Osteoblast (primary cell): ENCODE measurements at regions not wholly inside any gene's neighbourhood (a gene's known extent, or its start where the extent isn't known, plus 50 kb on each side); places are given as distances from the start of the nearest gene placed in this dataset.

Experiments
- DNase-seq: peaks from one replicate; pipeline ENCODE4 v3.0.0; 2011; ENCODE audit warnings: low spot score, mixed read lengths; ENCODE audit not compliant: insufficient read length; ENCODE audit errors: missing footprints
- H2AFZ ChIP-seq: 2 replicates; pipeline ENCODE4 v1.6.0; 2011; ENCODE audit warnings: mild to moderate bottlenecking, low read length
- H3K27ac ChIP-seq: 2 replicates; pipeline ENCODE4 v1.5.1; 2011; ENCODE audit warnings: mild to moderate bottlenecking, low read depth, low read length, moderate library complexity
- H3K27me3 ChIP-seq: 2 replicates; pipeline ENCODE4 v1.6.0; 2012; ENCODE audit warnings: mild to moderate bottlenecking, control low read depth, inconsistent platforms, low read length, moderate library complexity; ENCODE audit not compliant: insufficient read depth
- H3K36me3 ChIP-seq: 2 replicates; pipeline ENCODE4 v1.5.1; 2011; ENCODE audit warnings: mild to moderate bottlenecking, low read length, control low read depth, moderate library complexity; ENCODE audit not compliant: insufficient read depth
- H3K4me1 ChIP-seq: 2 replicates; pipeline ENCODE4 v1.5.1; 2011; ENCODE audit warnings: mild to moderate bottlenecking, low read length, control low read depth, moderate library complexity; ENCODE audit not compliant: insufficient read depth
- H3K4me2 ChIP-seq: 2 replicates; pipeline ENCODE4 v1.6.0; 2011; ENCODE audit warnings: mild to moderate bottlenecking, low read length; ENCODE audit not compliant: insufficient read depth
- H3K4me3 ChIP-seq: fragments of 200-600 bp; sonication (generic); 3 replicates; pipeline ENCODE4 v1.5.1; 2012; ENCODE audit warnings: mild to moderate bottlenecking, low read length, inconsistent platforms; ENCODE audit not compliant: insufficient read depth
- H3K79me2 ChIP-seq: 2 replicates; pipeline ENCODE4 v1.6.0; 2012; ENCODE audit warnings: mild to moderate bottlenecking, low read length, control low read depth, inconsistent platforms; ENCODE audit not compliant: insufficient read depth
- H3K9me3 ChIP-seq: 2 replicates; pipeline ENCODE4 v1.5.1; 2011; ENCODE audit warnings: low read depth, low read length, control low read depth
- H4K20me1 ChIP-seq: 2 replicates; pipeline ENCODE4 v1.6.0; 2012; ENCODE audit warnings: mild to moderate bottlenecking, low read length, control low read depth; ENCODE audit not compliant: insufficient read depth
- TF ChIP-seq, protein P1 (sequence below): IDR thresholded peaks from 2 replicates; pipeline ENCODE4 v1.5.1; 2011; ENCODE audit warnings: mild to moderate bottlenecking, low read depth, low read length, moderate library complexity; ENCODE audit errors: extremely low read depth

GRCh38 chr16:6265968-6266367 lies 1066.7 kb upstream of the RBFOX1 start:
- H3K27me3 ChIP-seq = no peaks in the 10 kb centered on the region
- H3K9me3 ChIP-seq = peaks cover 3% of the 10 kb centered on the region
- no peaks in the 10 kb centered on the region for H3K4me1 ChIP-seq
- H3K4me2 ChIP-seq = no peak overlapping the region
- no peak overlapping the region for H3K27ac ChIP-seq
- H3K4me3 ChIP-seq = no peak overlapping the region
- H4K20me1 ChIP-seq = no peaks in the 10 kb centered on the region
- H2AFZ ChIP-seq = no peak overlapping the region
- no peaks in the 10 kb centered on the region for H3K36me3 ChIP-seq
- DNase-seq = no peak
- TF ChIP-seq, protein P1, sequence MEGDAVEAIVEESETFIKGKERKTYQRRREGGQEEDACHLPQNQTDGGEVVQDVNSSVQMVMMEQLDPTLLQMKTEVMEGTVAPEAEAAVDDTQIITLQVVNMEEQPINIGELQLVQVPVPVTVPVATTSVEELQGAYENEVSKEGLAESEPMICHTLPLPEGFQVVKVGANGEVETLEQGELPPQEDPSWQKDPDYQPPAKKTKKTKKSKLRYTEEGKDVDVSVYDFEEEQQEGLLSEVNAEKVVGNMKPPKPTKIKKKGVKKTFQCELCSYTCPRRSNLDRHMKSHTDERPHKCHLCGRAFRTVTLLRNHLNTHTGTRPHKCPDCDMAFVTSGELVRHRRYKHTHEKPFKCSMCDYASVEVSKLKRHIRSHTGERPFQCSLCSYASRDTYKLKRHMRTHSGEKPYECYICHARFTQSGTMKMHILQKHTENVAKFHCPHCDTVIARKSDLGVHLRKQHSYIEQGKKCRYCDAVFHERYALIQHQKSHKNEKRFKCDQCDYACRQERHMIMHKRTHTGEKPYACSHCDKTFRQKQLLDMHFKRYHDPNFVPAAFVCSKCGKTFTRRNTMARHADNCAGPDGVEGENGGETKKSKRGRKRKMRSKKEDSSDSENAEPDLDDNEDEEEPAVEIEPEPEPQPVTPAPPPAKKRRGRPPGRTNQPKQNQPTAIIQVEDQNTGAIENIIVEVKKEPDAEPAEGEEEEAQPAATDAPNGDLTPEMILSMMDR = no peak
- H3K79me2 ChIP-seq = no peaks in the 10 kb centered on the region

GRCh38 chr16:6258056-6258455 lies 1074.6 kb upstream of the RBFOX1 start:
- Histone ChIP-seq H3K4me2 (no peak overlapping the region), H4K20me1 (no peaks in the 10 kb centered on the region), H3K4me3 (no peak overlapping the region), H3K9me3 (peaks cover 3% of the 10 kb centered on the region), H3K4me1 (no peaks in the 10 kb centered on the region), H3K27me3 (no peaks in the 10 kb centered on the region), H3K79me2 (no peaks in the 10 kb centered on the region), H3K36me3 (no peaks in the 10 kb centered on the region), H3K27ac (no peak overlapping the region), H2AFZ (no peak overlapping the region)
- TF ChIP-seq, protein P1 = no peak
- no peak for DNase-seq

- Histone ChIP-seq H3K4me3 (no peak overlapping the region), H3K4me1 (no peaks in the 10 kb centered on the region), H2AFZ (no peak overlapping the region), H3K4me2 (no peak overlapping the region), H3K79me2 (no peaks in the 10 kb centered on the region), H3K27me3 (no peaks in the 10 kb centered on the region), H3K36me3 (no peaks in the 10 kb centered on the region), H3K9me3 (no peaks in the 10 kb centered on the region), H4K20me1 (no peaks in the 10 kb centered on the region), H3K27ac (no peak overlapping the region)
- TF ChIP-seq, protein P1 = no peak
- DNase-seq = no peak
These were observed 1080.1 kb upstream of the RBFOX1 start for GRCh38 chr16:6252541-6252940.

GRCh38 chr16:6250511-6250910 lies 1082.1 kb upstream of the RBFOX1 start:
- TF ChIP-seq, protein P1 = no peak
- DNase-seq = no peak

More at GRCh38 chr16:6250511-6250910, 1082.1 kb upstream of the RBFOX1 start:
- Histone ChIP-seq H3K4me2 (no peak overlapping the region), H3K9me3 (no peaks in the 10 kb centered on the region), H3K27me3 (no peaks in the 10 kb centered on the region), H3K27ac (no peak overlapping the region), H3K4me1 (no peaks in the 10 kb centered on the region), H2AFZ (no peak overlapping the region), H4K20me1 (no peaks in the 10 kb centered on the region), H3K36me3 (no peaks in the 10 kb centered on the region), H3K4me3 (no peak overlapping the region), H3K79me2 (no peaks in the 10 kb centered on the region)
